A673 (cell line): ENCODE measurements at regions not wholly inside any gene's neighbourhood (a gene's known extent, or its start where the extent isn't known, plus 50 kb on each side); places are given as distances from the start of the nearest gene placed in this dataset.

ENCODE experiments used
- BruUV-seq: library from RNA; stranded (reverse); fragments of 400-500 nt; replicated peaks from 2 replicates; lab custom pipeline; 2021; lab: Mats Ljungman, UMichigan
- CTCF ChIA-PET: fragments of 300-600 bp; sonication (Branson Sonifier 250); formaldehyde crosslinking; loops from one replicate; lab custom pipeline; 2022; ENCODE audit warnings: antibody characterized with exemption; lab: Charles Lee
- POLR2A ChIA-PET: fragments of 300-600 bp; sonication (Branson Sonifier 250); formaldehyde crosslinking; loops from one replicate; lab custom pipeline; 2022; ENCODE audit warnings: antibody characterized with exemption; ENCODE audit not compliant: low non-redundant PET; lab: Charles Lee
- DNase-seq: peaks from one replicate; pipeline ENCODE4 v3.0.0-alpha.2; 2015; ENCODE audit warnings: low spot score
- H3K27ac ChIP-seq: fragments of 200-600 bp; sonication (generic); 2 replicates; pipeline ENCODE4 v1.5.1; 2016; ENCODE audit warnings: mixed run types, low read depth, mild to moderate bottlenecking, mixed read lengths, antibody characterized with exemption, low read length; ENCODE audit not compliant: poor library complexity, severe bottlenecking
- H3K27me3 ChIP-seq: fragments of 200-600 bp; sonication (generic); replicated peaks from 2 replicates; pipeline ENCODE4 v1.6.1; 2017; ENCODE audit warnings: mixed run types, low read depth, mild to moderate bottlenecking, mixed read lengths, antibody characterized with exemption, low read length; ENCODE audit not compliant: insufficient read depth, poor library complexity
- H3K36me3 ChIP-seq: fragments of 200-600 bp; sonication (generic); 2 replicates; pipeline ENCODE4 v1.6.1; 2016; ENCODE audit warnings: mixed run types, mild to moderate bottlenecking, mixed read lengths, antibody characterized with exemption, low read length; ENCODE audit not compliant: insufficient read depth, poor library complexity, severe bottlenecking
- H3K4me1 ChIP-seq: fragments of 200-600 bp; sonication (generic); 2 replicates; pipeline ENCODE4 v1.6.1; 2017; ENCODE audit warnings: mixed run types, mild to moderate bottlenecking, mixed read lengths, antibody characterized with exemption, low read length; ENCODE audit not compliant: insufficient read depth, poor library complexity, severe bottlenecking
- H3K4me3 ChIP-seq: fragments of 200-600 bp; sonication (generic); 2 replicates; pipeline ENCODE4 v1.5.1; 2016; ENCODE audit warnings: low read depth, mixed run types, mild to moderate bottlenecking, mixed read lengths, low read length; ENCODE audit not compliant: poor library complexity, severe bottlenecking
- H3K9me3 ChIP-seq: fragments of 200-600 bp; sonication (generic); 2 replicates; pipeline ENCODE4 v1.6.1; 2016; ENCODE audit warnings: mixed run types, low read depth, mild to moderate bottlenecking, mixed read lengths, antibody characterized with exemption, low read length; ENCODE audit not compliant: poor library complexity, severe bottlenecking
- EZH2 ChIP-seq: fragments of 200-600 bp; sonication (generic); IDR thresholded peaks from 2 replicates; pipeline ENCODE4 v1.6.1; 2017; ENCODE audit warnings: borderline replicate concordance, low read depth, mild to moderate bottlenecking, mixed read lengths, antibody characterized with exemption, low read length; ENCODE audit not compliant: poor library complexity, severe bottlenecking
- intact Hi-C: fragments of 100-400 bp; cut with micrococcal nuclease; formaldehyde crosslinking; loops from one replicate; pipeline ENCODE4 v1.10.0; 2022; ENCODE audit not compliant: unreplicated experiment
- TF ChIP-seq, protein P1 (sequence below): fragments of 300-800, 200-600 bp; sonication (generic); conservative IDR thresholded peaks from 2 replicates; pipeline ENCODE4 v1.5.1; 2017; ENCODE audit warnings: low read depth, mild to moderate bottlenecking, antibody characterized with exemption, low read length, moderate library complexity, mixed read lengths

DNA sequence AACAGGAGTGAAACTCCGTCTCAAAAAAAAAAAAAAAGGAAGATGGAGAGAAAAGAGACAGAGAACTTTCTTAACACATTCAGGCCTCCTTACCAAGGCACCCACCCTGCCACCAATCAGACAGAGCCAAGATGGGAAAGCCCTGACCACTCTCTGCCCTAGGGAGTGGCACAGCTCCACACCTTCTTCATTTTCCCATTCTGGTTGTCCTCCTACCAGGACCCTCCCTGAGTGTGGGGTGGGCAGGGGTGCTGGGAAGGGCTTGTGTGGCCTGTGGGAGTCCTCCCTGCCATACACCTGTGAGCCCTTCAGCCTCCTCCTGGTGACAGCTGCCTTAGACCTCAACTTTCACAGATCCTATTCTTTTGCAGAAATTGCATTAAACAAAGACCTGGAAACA, 513.6 kb downstream of the BCL11B start:
- POLR2A ChIA-PET: no interaction called here
- CTCF ChIA-PET: no interaction called here
- BruUV-seq: no TSS peak
- peaks cover 4% of the 10 kb centered on the region for H3K9me3 ChIP-seq
- H3K36me3 ChIP-seq: no peaks in the 10 kb centered on the region
- H3K27me3 ChIP-seq: no peaks in the 10 kb centered on the region
- TF ChIP-seq, protein P1, sequence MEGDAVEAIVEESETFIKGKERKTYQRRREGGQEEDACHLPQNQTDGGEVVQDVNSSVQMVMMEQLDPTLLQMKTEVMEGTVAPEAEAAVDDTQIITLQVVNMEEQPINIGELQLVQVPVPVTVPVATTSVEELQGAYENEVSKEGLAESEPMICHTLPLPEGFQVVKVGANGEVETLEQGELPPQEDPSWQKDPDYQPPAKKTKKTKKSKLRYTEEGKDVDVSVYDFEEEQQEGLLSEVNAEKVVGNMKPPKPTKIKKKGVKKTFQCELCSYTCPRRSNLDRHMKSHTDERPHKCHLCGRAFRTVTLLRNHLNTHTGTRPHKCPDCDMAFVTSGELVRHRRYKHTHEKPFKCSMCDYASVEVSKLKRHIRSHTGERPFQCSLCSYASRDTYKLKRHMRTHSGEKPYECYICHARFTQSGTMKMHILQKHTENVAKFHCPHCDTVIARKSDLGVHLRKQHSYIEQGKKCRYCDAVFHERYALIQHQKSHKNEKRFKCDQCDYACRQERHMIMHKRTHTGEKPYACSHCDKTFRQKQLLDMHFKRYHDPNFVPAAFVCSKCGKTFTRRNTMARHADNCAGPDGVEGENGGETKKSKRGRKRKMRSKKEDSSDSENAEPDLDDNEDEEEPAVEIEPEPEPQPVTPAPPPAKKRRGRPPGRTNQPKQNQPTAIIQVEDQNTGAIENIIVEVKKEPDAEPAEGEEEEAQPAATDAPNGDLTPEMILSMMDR: no peak
- TF ChIP-seq EZH2: no peak
- no peak overlapping the region for H3K27ac ChIP-seq
- no peak overlapping the region for H3K4me3 ChIP-seq
- no peak for DNase-seq
- H3K4me1 ChIP-seq: no peaks in the 10 kb centered on the region
- intact Hi-C loops: no loop called here

DNA sequence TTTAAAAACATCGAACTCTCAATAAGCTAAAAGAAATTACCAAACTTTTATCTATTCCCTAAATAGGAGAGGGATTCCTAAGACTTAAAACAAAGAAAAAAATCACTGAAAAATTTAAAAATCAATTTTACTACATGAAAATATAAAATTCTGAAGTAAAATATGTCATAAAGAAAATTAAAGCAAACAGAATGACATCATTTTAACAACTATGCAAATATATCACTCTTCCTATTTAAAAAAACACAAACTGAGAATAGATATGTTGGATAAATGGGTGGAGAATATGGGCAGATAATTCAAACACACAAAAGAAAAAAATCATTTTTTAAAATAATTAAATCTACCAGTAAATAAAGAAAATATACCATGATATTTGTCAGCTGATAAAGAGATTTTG, 510.0 kb downstream of the BCL11B start:
- no TSS peak for BruUV-seq
- H3K9me3 ChIP-seq: peaks cover 9% of the 10 kb centered on the region
- H3K27me3 ChIP-seq: no peaks in the 10 kb centered on the region
- ChIA-PET POLR2A (no interaction called here), CTCF (no interaction called here)
- H3K36me3 ChIP-seq: no peaks in the 10 kb centered on the region
- intact Hi-C loops: no loop called here
- H3K4me1 ChIP-seq: no peaks in the 10 kb centered on the region
- H3K27ac ChIP-seq: no peak overlapping the region
- H3K4me3 ChIP-seq: no peak overlapping the region
- TF ChIP-seq EZH2: no peak
- TF ChIP-seq, protein P1: no peak
- DNase-seq: no peak

DNA sequence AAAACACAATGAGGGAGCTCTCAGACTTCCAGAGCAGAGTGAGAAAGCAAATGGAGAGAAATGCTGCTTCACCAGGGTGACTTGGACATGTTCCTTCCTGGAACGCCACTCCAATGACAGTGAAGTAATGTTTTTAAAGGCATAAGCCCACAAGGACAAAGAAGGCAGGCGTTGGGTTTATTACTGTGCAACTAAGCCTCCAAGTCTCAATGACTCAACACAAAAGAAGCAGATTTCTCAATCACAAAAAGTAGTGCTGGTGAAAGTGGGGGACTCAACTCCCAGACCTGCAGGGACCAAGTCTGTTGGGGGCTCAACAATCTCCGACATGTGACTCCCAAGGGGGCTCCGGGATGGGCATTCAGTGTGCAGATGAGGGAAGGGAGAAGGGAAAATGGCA, 505.2 kb downstream of the BCL11B start:
- H3K27ac ChIP-seq: no peak overlapping the region
- DNase-seq: peak; percentile 6

More for the DNA sequence above, 505.2 kb downstream of the BCL11B start:
- no peaks in the 10 kb centered on the region for H3K4me1 ChIP-seq
- no TSS peak for BruUV-seq
- H3K27me3 ChIP-seq: no peaks in the 10 kb centered on the region
- H3K9me3 ChIP-seq: peaks cover 9% of the 10 kb centered on the region
- CTCF ChIA-PET: no interaction called here
- intact Hi-C loops: no loop called here
- TF ChIP-seq EZH2: no peak
- TF ChIP-seq, protein P1: no peak
- POLR2A ChIA-PET: no interaction called here
- no peaks in the 10 kb centered on the region for H3K36me3 ChIP-seq
- H3K4me3 ChIP-seq: no peak overlapping the region
